H9 (cell line): ENCODE measurements at regions not wholly inside any gene's neighbourhood (a gene's known extent, or its start where the extent isn't known, plus 50 kb on each side); places are given as distances from the start of the nearest gene placed in this dataset.

Experiments
- DNase-seq: peaks from one replicate; pipeline ENCODE4 v3.0.0-alpha.2; 2017
- H2AFZ ChIP-seq: one replicate; pipeline ENCODE4 v1.6.1; 2013; ENCODE audit warnings: mild to moderate bottlenecking, low read length, control low read depth, moderate library complexity
- H2AK5ac ChIP-seq: 2 replicates; pipeline ENCODE4 v1.6.1; 2013; ENCODE audit warnings: low read length, control low read depth, mixed read lengths; ENCODE audit not compliant: insufficient read length
- H2BK120ac ChIP-seq: one replicate; pipeline ENCODE4 v1.6.1; 2013; ENCODE audit warnings: low read depth, mild to moderate bottlenecking, low read length, control low read depth, inconsistent platforms; ENCODE audit not compliant: poor library complexity, severe bottlenecking
- H2BK12ac ChIP-seq: 2 replicates; pipeline ENCODE4 v1.6.1; 2013; ENCODE audit warnings: low read length, control low read depth, mixed read lengths, low read depth; ENCODE audit not compliant: insufficient read length
- H2BK15ac ChIP-seq: 2 replicates; pipeline ENCODE4 v1.6.1; 2013; ENCODE audit warnings: low read depth, low read length, control low read depth
- H2BK20ac ChIP-seq: one replicate; pipeline ENCODE4 v1.6.1; 2013; ENCODE audit warnings: low read depth, mild to moderate bottlenecking, low read length, control low read depth, inconsistent platforms; ENCODE audit not compliant: poor library complexity, severe bottlenecking
- H2BK5ac ChIP-seq: 2 replicates; pipeline ENCODE4 v1.6.1; 2013; ENCODE audit warnings: low read length, control low read depth, mixed read lengths; ENCODE audit not compliant: insufficient read length
- H3K14ac ChIP-seq: 2 replicates; pipeline ENCODE4 v1.6.1; 2013; ENCODE audit warnings: low read length, control low read depth; ENCODE audit not compliant: insufficient read depth
- H3K18ac ChIP-seq: 2 replicates; pipeline ENCODE4 v1.6.1; 2013; ENCODE audit warnings: low read depth, mild to moderate bottlenecking, mixed read lengths, low read length, control low read depth; ENCODE audit not compliant: insufficient read length
- H3K23ac ChIP-seq: 2 replicates; pipeline ENCODE4 v1.6.1; 2013; ENCODE audit warnings: low read length, control low read depth, mixed read lengths, low read depth; ENCODE audit not compliant: insufficient read length
- H3K23me2 ChIP-seq: 2 replicates; pipeline ENCODE4 v1.6.1; 2013; ENCODE audit warnings: low read depth, mild to moderate bottlenecking, mixed read lengths, low read length, control low read depth; ENCODE audit not compliant: insufficient read length, poor library complexity, severe bottlenecking
- H3K27ac ChIP-seq: 2 replicates; pipeline ENCODE4 v1.5.1; 2013; ENCODE audit warnings: low read length, control low read depth, mixed read lengths, low read depth; ENCODE audit not compliant: insufficient read length
- H3K27me3 ChIP-seq: 2 replicates; pipeline ENCODE4 v1.6.1; 2013; ENCODE audit warnings: low read length, control low read depth, inconsistent platforms; ENCODE audit not compliant: insufficient read depth
- H3K4ac ChIP-seq: 2 replicates; pipeline ENCODE4 v1.6.1; 2013; ENCODE audit warnings: low read depth, mild to moderate bottlenecking, control low read depth, inconsistent platforms, low read length, moderate library complexity
- H3K4me1 ChIP-seq: 2 replicates; pipeline ENCODE4 v1.6.1; 2013; ENCODE audit warnings: low read length, control low read depth, inconsistent platforms; ENCODE audit not compliant: insufficient read depth
- H3K4me2 ChIP-seq: 2 replicates; pipeline ENCODE4 v1.6.1; 2013; ENCODE audit warnings: low read length, control low read depth, mixed read lengths; ENCODE audit not compliant: insufficient read length, insufficient read depth
- H3K56ac ChIP-seq: 2 replicates; pipeline ENCODE4 v1.6.1; 2013; ENCODE audit warnings: low read depth, mild to moderate bottlenecking, mixed read lengths, low read length, control low read depth; ENCODE audit not compliant: insufficient read length
- H3K79me1 ChIP-seq: 2 replicates; pipeline ENCODE4 v1.6.1; 2013; ENCODE audit warnings: low read depth, mild to moderate bottlenecking, moderate library complexity, low read length, control low read depth, inconsistent platforms; ENCODE audit not compliant: insufficient read depth, poor library complexity, severe bottlenecking
- H3K79me2 ChIP-seq: 2 replicates; pipeline ENCODE4 v1.6.1; 2013; ENCODE audit warnings: low read length, control low read depth, inconsistent platforms; ENCODE audit not compliant: insufficient read depth
- H3K9ac ChIP-seq: 2 replicates; pipeline ENCODE4 v1.6.1; 2013; ENCODE audit warnings: low read length, control low read depth, mixed read lengths; ENCODE audit not compliant: insufficient read length; ENCODE audit errors: extremely low read depth
- H3K9me3 ChIP-seq: one replicate; pipeline ENCODE4 v1.6.1; 2013; ENCODE audit warnings: low read depth, low read length, inconsistent platforms; ENCODE audit not compliant: control insufficient read depth
- H3T11ph ChIP-seq: one replicate; pipeline ENCODE4 v1.6.1; 2013; ENCODE audit warnings: mild to moderate bottlenecking, low read length, control low read depth, inconsistent platforms
- H4K20me1 ChIP-seq: one replicate; pipeline ENCODE4 v1.6.1; 2013; ENCODE audit not compliant: control insufficient read depth, insufficient read length, insufficient read depth
- H4K5ac ChIP-seq: 2 replicates; pipeline ENCODE4 v1.6.1; 2013; ENCODE audit warnings: low read depth, mild to moderate bottlenecking, mixed read lengths, low read length, control low read depth; ENCODE audit not compliant: insufficient read length
- H4K8ac ChIP-seq: replicated peaks from 2 replicates; pipeline ENCODE4 v1.6.1; 2013; ENCODE audit warnings: low read length, control low read depth, mixed read lengths, low read depth; ENCODE audit not compliant: insufficient read length
- H4K91ac ChIP-seq: 2 replicates; pipeline ENCODE4 v1.6.1; 2013; ENCODE audit warnings: low read depth, mild to moderate bottlenecking, moderate library complexity, mixed read lengths, low read length, control low read depth; ENCODE audit not compliant: insufficient read length
- H3K27ac Mint-ChIP-seq, 3 experiments: 2 replicates in 2 of 3; 3 replicates in 1 of 3; pipeline ENCODE4 v1.8.0; 2020 to 2021; ENCODE audit warnings: mixed read lengths in 3 of 3, mild to moderate bottlenecking in 1 of 3, moderate library complexity in 1 of 3
- H3K27me3 Mint-ChIP-seq: 2 replicates; pipeline ENCODE4 v1.8.0; 2021; ENCODE audit warnings: low read depth, mild to moderate bottlenecking, moderate library complexity, mixed read lengths
- H3K36me3 Mint-ChIP-seq, 3 experiments: 2 replicates in 2 of 3; 3 replicates in 1 of 3; pipeline ENCODE4 v1.8.0; 2020 to 2021; ENCODE audit warnings: low read depth in 3 of 3, mixed read lengths in 3 of 3; ENCODE audit not compliant: insufficient read depth in 1 of 3
- H3K4me1 Mint-ChIP-seq, 2 experiments: 2 replicates each; pipeline ENCODE4 v1.8.0; 2020; ENCODE audit warnings: mixed read lengths in 2 of 2
- H3K4me3 Mint-ChIP-seq, 2 experiments: 2 replicates in 1 of 2; 3 replicates in 1 of 2; pipeline ENCODE4 v1.8.0; 2020 to 2021; ENCODE audit warnings: mild to moderate bottlenecking in 2 of 2, mixed read lengths in 2 of 2, moderate library complexity in 1 of 2
- H3K9me3 Mint-ChIP-seq, 2 experiments: 2 replicates in 1 of 2; 3 replicates in 1 of 2; pipeline ENCODE4 v1.8.0; 2020; ENCODE audit warnings: mild to moderate bottlenecking in 2 of 2, mixed read lengths in 2 of 2, moderate library complexity in 1 of 2
- CTCF ChIP-seq: fragments of 200-600 bp; sonication (generic); conservative IDR thresholded peaks from 3 replicates; pipeline ENCODE4 v1.8.0; 2021; ENCODE audit warnings: antibody characterized with exemption, mild to moderate bottlenecking
- WGBS: extraction: QIAGEN DNeasy Blood & Tissue Kit; methylation state at CpG from one replicate; pipeline ENCODE4 v1.1.7; 2013; ENCODE audit warnings: missing lambda C conversion rate, low lambda C conversion rate, mixed read lengths; ENCODE audit not compliant: insufficient read length; ENCODE audit errors: extremely low coverage; 5-methylcytosine and 5-hydroxymethylcytosine counted together

DNA sequence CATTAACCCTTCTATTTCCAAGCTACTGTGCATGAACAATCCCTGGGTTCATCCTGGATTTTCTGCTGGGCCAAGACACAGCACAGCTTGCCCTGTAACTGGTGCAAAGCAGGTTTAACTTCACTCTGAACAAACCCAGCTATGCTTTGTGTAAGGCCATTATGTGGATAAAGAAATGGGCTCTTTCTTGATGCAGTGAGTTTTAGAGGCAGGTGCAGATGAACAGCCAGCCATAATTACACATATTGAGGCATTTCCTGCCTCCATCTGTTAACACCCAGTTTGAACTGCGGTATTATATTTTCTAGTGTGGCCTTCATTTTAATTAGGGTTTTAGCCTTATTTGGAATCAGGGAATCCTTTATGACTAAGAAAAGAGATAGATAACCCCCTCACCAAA lies 68.7 kb upstream of the ARX start:
- Mint-ChIP-seq H3K9me3 (peaks cover 5 to 8% of the 10 kb centered on the region in 2 experiments; a peak in 2 of 5 replicates), H3K4me1 (no peaks in the 10 kb centered on the region), H3K27ac (no peak overlapping the region), H3K27me3 (no peaks in the 10 kb centered on the region), H3K36me3 (peaks cover 2 to 8% (median 3%) of the 10 kb centered on the region in 3 experiments; a peak in 2 of 7 replicates), H3K4me3 (no peak overlapping the region)
- no peak overlapping the region for H3K56ac ChIP-seq
- H3K18ac ChIP-seq = no peak overlapping the region
- no peak overlapping the region for H3K23ac ChIP-seq
- no peak overlapping the region for H4K5ac ChIP-seq
- H3K9ac ChIP-seq = no peak overlapping the region
- H2AFZ ChIP-seq = no peak overlapping the region
- H3K4ac ChIP-seq = no peak overlapping the region
- no peak for TF ChIP-seq CTCF
- H2BK12ac ChIP-seq = no peak overlapping the region
- H2BK15ac ChIP-seq = no peak overlapping the region
- H2BK20ac ChIP-seq = no peak overlapping the region
- H3K79me1 ChIP-seq = no peaks in the 10 kb centered on the region
- H3K4me1 ChIP-seq = no peaks in the 10 kb centered on the region
- H4K91ac ChIP-seq = no peak overlapping the region
- no peak overlapping the region for H4K8ac ChIP-seq
- H3K4me2 ChIP-seq = no peak overlapping the region
- H4K20me1 ChIP-seq = no peaks in the 10 kb centered on the region
- no peaks in the 10 kb centered on the region for H3K23me2 ChIP-seq
- no peak overlapping the region for H3T11ph ChIP-seq
- no peak overlapping the region for H3K14ac ChIP-seq
- H2BK5ac ChIP-seq = no peak overlapping the region
- no peaks in the 10 kb centered on the region for H3K79me2 ChIP-seq
- no peak overlapping the region for H2AK5ac ChIP-seq
- no CpG with 5 or more reads among the region's 1 CpG for WGBS
- H3K9me3 ChIP-seq = no peaks in the 10 kb centered on the region
- no peak overlapping the region for H3K27ac ChIP-seq
- no peak for DNase-seq
- no peaks in the 10 kb centered on the region; the same call in 1 of the 2 replicates for H3K27me3 ChIP-seq
- no peak overlapping the region for H2BK120ac ChIP-seq
